GM18909 (cell line): ENCODE measurements at regions not wholly inside any gene's neighbourhood (a gene's known extent, or its start where the extent isn't known, plus 50 kb on each side); places are given as distances from the start of the nearest gene placed in this dataset.

ENCODE experiments used
- ATAC-seq: cut with Tn5 transposase; IDR thresholded peaks from one replicate; pipeline ENCODE4 v1.9.1; 2021; ENCODE audit warnings: mild to moderate bottlenecking; ENCODE audit not compliant: unreplicated experiment, poor library complexity

DNA sequence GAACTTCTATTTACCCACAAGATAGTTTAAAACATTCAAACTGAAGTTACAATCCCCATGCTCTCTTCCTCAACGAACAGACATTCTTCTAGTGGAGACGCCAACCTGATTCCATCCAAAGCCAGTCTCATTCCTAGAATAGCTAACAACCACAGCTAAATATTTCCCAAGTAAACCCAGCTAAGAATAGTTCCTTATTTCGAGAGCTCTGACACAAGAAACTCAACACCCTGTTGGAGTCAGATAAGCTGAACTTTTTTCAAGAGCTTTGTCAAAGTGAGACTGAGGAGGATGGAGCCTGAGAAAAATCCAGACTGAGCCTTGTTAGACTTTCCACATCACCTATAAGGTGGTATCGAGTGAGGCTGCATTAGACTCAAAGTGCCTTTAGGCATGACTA, 56.7 kb upstream of the RPS23 start:
- no peak for ATAC-seq

DNA sequence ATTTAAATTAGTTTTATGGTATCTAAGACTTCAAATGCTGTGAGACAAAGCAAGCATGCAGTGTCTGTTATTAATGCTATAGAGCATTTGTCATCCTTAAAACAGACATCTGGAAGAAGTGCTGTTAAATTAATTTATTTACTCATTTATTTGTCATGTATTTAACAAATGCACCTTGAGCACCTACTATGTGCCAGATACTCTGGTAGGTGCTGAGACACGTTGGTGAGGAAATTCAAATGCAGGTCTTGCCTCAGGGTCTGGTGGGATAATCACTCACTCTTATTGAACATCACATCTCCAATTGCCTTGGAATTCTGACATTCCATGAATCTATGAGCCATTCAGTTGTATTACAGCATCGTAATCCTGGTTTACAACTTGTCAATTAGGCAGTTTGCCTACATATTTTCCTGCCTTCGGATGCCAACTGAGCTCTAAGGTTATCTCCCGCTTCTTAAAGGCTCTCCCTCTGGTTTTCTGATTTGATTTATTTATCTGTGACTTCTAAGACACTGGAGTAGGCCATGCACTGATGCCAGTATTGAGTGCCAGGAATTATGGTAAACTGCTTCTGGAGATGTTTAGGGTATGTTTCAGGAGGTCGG, 56.0 kb upstream of the RPS23 start:
- no peak for ATAC-seq

GRCh38 chr5:82332886-82333615, 54.9 kb upstream of the RPS23 start:
- ATAC-seq, result no peak

DNA sequence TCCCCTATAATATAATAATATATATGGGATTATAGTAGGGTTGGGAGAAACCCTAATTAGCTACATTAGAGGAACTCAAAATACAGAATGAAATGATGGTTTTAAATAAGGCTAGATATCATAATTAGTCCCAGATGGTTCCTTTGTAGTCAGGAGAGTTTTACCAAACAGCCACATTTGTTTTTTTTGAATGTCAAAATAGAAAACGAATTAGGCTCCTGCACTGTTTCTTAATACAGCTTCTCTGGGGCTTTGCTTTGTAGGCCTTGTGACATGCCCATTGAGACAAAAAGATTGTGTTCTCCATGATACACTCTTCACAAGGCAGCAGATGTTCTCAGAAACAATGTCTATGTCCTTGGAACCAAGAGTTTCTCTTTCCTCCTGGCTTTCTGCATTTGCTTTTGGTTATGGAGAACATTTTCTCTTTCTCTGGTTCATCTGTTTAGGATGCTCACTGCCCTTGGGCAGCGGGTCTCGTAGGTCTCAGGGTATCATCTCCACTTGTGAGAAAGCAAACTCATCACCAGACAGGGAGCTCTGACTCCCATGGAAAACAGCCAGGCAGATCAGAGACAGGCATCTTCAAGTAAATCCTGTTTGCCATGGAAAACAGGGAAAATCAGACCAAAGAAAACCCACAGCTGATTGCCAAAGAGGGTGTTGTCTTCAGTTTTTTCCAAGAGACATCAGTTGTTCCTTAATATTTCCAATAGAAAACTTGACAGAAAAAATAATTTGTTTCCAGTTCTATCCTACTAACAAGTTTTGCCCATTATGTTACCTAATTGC, 54.1 kb upstream of the RPS23 start:
- ATAC-seq, result no peak

- no peak for ATAC-seq
Observed at GRCh38 chr5:82331557-82331956, 53.4 kb upstream of the RPS23 start.

DNA sequence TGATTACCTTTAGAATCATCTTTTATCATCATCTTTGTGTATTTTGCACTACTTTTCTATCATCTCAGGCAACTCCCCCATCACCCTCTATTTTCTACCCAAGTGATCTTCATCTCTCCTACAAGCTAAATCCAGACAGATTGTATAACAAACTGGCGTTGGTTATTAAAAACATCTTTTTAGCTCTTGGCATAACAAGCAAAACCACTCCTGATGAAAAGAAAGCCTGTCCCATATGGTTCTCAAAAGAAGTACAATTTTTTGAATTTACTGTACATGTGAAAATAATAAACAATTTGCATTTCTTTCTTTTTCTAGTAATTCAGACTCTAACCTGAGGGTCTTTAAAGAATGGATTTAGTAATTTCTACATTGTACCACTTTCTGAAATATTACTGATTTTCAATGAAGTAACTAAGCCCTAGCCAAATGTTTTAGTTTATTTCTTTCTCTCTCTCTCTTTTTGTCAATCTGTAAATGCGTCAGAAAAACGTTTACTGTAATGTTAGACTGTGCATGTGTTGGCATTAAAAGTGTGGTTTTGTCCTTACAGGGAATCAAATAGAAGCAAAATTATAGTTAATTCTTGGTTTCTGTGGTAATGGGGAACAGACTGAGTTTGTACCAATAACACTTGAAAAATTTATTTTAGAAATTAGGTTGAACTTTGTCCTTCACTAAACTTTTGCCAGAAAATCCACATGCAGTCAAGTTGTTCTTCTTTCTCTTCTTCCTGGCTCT, 52.5 kb upstream of the RPS23 start:
- ATAC-seq, result no peak

GRCh38 chr5:82329393-82329792, 51.2 kb upstream of the RPS23 start:
- ATAC-seq, result no peak
